H1 (cell line): ENCODE measurements at regions not wholly inside any gene's neighbourhood (a gene's known extent, or its start where the extent isn't known, plus 50 kb on each side); places are given as distances from the start of the nearest gene placed in this dataset.
A peak's percentile ranks its signal among the peaks of the same experiment; 100 is the strongest.

ENCODE experiments used
- CEBPB ChIP-seq: IDR thresholded peaks from 2 replicates; pipeline ENCODE4 v1.6.1; 2012; ENCODE audit warnings: low read depth, low read length
- CHD2 ChIP-seq: IDR thresholded peaks from 2 replicates; pipeline ENCODE4 v1.6.1; 2012; ENCODE audit warnings: low read length, improper control_type of control experiment
- CTCF ChIP-seq, 3 experiments: IDR thresholded peaks; 1 replicate in 2 of 3; 2 replicates in 1 of 3; pipeline versions ENCODE4 v1.5.1 to v1.6.1; 2011; ENCODE audit warnings: low read length in 3 of 3, mild to moderate bottlenecking in 3 of 3, inconsistent platforms in 2 of 3, low read depth in 1 of 3, moderate library complexity in 1 of 3; ENCODE audit not compliant: insufficient read depth in 1 of 3; ENCODE audit errors: control extremely low read depth in 1 of 3
- EGR1 ChIP-seq: IDR thresholded peaks from 2 replicates; pipeline ENCODE4 v1.6.1; 2011; ENCODE audit warnings: low read depth, low read length, borderline replicate concordance
- GABPA ChIP-seq: IDR thresholded peaks from 2 replicates; pipeline ENCODE4 v1.6.1; 2011; ENCODE audit warnings: mild to moderate bottlenecking, low read length, moderate library complexity, borderline replicate concordance; ENCODE audit not compliant: insufficient read depth
- JUND ChIP-seq: IDR thresholded peaks from 2 replicates; pipeline ENCODE4 v1.6.1; 2011; ENCODE audit warnings: mild to moderate bottlenecking, improper control_type of control experiment, low read length
- POLR2A ChIP-seq, 2 experiments: IDR thresholded peaks; 1 replicate in 1 of 2; 2 replicates in 1 of 2; pipeline ENCODE4 v1.6.1; 2011; ENCODE audit warnings: low read depth in 2 of 2, low read length in 2 of 2, mild to moderate bottlenecking in 2 of 2; ENCODE audit errors: control extremely low read depth in 1 of 2
- SP1 ChIP-seq: IDR thresholded peaks from 2 replicates; pipeline ENCODE4 v1.6.1; 2011; ENCODE audit warnings: low read depth, low read length
- SUZ12 ChIP-seq: fragments of 200-600 bp; sonication (generic); IDR thresholded peaks from 2 replicates; pipeline ENCODE4 v1.6.1; 2012; ENCODE audit warnings: mild to moderate bottlenecking, inconsistent platforms, low read length, moderate library complexity, mixed read lengths
- TF ChIP-seq, protein P1 (sequence below): IDR thresholded peaks from 2 replicates; pipeline ENCODE4 v1.6.1; 2012; ENCODE audit warnings: inconsistent platforms

DNA sequence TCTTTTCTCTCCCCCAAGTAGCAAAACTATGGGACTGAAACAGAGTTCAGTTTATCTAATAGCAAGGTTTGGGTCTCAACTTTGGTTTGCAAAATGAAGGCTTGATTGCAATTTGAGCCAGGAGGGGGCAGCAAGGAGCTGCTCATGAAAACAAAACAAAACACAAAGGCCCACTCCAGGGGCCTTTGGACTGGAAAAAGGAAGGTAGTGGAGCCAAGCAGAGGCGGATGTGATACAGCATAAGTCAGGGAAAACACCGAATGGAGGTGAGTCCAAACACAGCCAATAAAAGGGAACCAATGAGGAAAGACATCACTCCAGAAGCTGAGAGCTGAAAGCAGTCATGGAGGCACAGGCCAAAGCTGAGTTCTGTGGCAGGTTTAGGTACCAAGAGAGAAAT is 799.7 kb upstream of the ACVR2A start:
- TF ChIP-seq EGR1 (no peak), JUND (no peak), CHD2 (no peak), CEBPB (no peak), POLR2A (IDR thresholded peaks at IDR 0.05; ENCODE audit: control extremely low read depth in 1 of 2, low read depth in 2 of 2, low read length in 2 of 2) (no peak), SP1 (no peak), GABPA (no peak), SUZ12 (no peak), CTCF (IDR thresholded peaks at IDR 0.05; ENCODE audit: control extremely low read depth in 1 of 3, insufficient read depth in 1 of 3, low read depth in 1 of 3, low read length in 3 of 3) (peak in 2 of 3 experiments; percentile 63 to 68; a peak in 3 of 4 replicates)
- TF ChIP-seq, protein P1, sequence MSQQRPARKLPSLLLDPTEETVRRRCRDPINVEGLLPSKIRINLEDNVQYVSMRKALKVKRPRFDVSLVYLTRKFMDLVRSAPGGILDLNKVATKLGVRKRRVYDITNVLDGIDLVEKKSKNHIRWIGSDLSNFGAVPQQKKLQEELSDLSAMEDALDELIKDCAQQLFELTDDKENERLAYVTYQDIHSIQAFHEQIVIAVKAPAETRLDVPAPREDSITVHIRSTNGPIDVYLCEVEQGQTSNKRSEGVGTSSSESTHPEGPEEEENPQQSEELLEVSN = no peak
